Thoracic aorta (tissue), 2 donors: ENCODE measurements at regions not wholly inside any gene's neighbourhood (a gene's known extent, or its start where the extent isn't known, plus 50 kb on each side); places are given as distances from the start of the nearest gene placed in this dataset.

Experiments used
- ATAC-seq: fragments of 150-250 bp; one replicate; pipeline ENCODE4 v1.8.0; 2017; ENCODE audit warnings: low read depth; ENCODE audit not compliant: insufficient number of reproducible peaks, low FRiP score
- DNase-seq: peaks from one replicate; pipeline ENCODE4 v3.0.0-alpha.2; 2020; ENCODE audit warnings: low spot score
- H3K27ac ChIP-seq, 2 donors: fragments of 200-600 bp; sonication (generic); 1 replicate in 1 of 2; 2 replicates in 1 of 2; pipeline ENCODE4 v1.5.1; 2016; ENCODE audit warnings: mild to moderate bottlenecking in 2 of 2, moderate library complexity in 2 of 2
- H3K27me3 ChIP-seq: fragments of 200-600 bp; sonication (generic); replicated peaks from 2 replicates; pipeline ENCODE4 v1.6.0; 2016; ENCODE audit warnings: mild to moderate bottlenecking; ENCODE audit not compliant: insufficient read depth
- H3K36me3 ChIP-seq: fragments of 200-600 bp; sonication (generic); one replicate; pipeline ENCODE4 v1.5.1; 2016
- H3K4me1 ChIP-seq, 2 donors: fragments of 200-600 bp; sonication (generic); 1 replicate in 1 of 2; 2 replicates in 1 of 2; pipeline versions ENCODE4 v1.5.1 to v1.6.0; 2016; ENCODE audit warnings: low read depth in 2 of 2, mild to moderate bottlenecking in 1 of 2; ENCODE audit not compliant: control insufficient read depth in 1 of 2
- H3K4me3 ChIP-seq: fragments of 200-600 bp; sonication (generic); 2 replicates; pipeline ENCODE4 v1.5.1; 2016; ENCODE audit warnings: mild to moderate bottlenecking
- H3K9me3 ChIP-seq: fragments of 200-600 bp; sonication (generic); 2 replicates; pipeline ENCODE4 v1.5.1; 2016
- CTCF ChIP-seq: fragments of 200-600 bp; sonication (generic); IDR thresholded peaks from one replicate; pipeline ENCODE4 v1.5.1; 2019; ENCODE audit warnings: antibody characterized with exemption

GRCh38 chr2:41958251-41958650, 89.6 kb upstream of the PKDCC start:
- Histone ChIP-seq H3K36me3 (no peaks in the 10 kb centered on the region), H3K27ac (no peak overlapping the region), H3K4me1 (peaks cover 13 to 20% of the 10 kb centered on the region in 2 donors), H3K9me3 (no peaks in the 10 kb centered on the region), H3K4me3 (no peak overlapping the region), H3K27me3 (no peaks in the 10 kb centered on the region)
- ATAC-seq (no peak), DNase-seq (no peak)
- no peak for TF ChIP-seq CTCF

- no peaks in the 10 kb centered on the region for H3K9me3 ChIP-seq
- ATAC-seq = no peak
- no peak for TF ChIP-seq CTCF
Measured at GRCh38 chr2:41958775-41959174, 89.0 kb upstream of the PKDCC start.

GRCh38 chr2:41959760-41960159, 88.1 kb upstream of the PKDCC start:
- DNase-seq (no peak), ATAC-seq (no peak)
- H3K9me3 ChIP-seq = no peaks in the 10 kb centered on the region
- no peak for TF ChIP-seq CTCF
- H3K4me3 ChIP-seq = no peak overlapping the region
- no peak overlapping the region for H3K27ac ChIP-seq
- no peaks in the 10 kb centered on the region for H3K27me3 ChIP-seq
- H3K4me1 ChIP-seq = peaks cover 28 to 36% of the 10 kb centered on the region in 2 donors
- H3K36me3 ChIP-seq = no peaks in the 10 kb centered on the region

More at GRCh38 chr2:41958775-41959174, 89.0 kb upstream of the PKDCC start:
- Histone ChIP-seq H3K4me3 (no peak overlapping the region), H3K27me3 (no peaks in the 10 kb centered on the region), H3K27ac (no peak overlapping the region), H3K4me1 (peaks cover 18 to 26% of the 10 kb centered on the region in 2 donors), H3K36me3 (no peaks in the 10 kb centered on the region)
- DNase-seq = no peak

- Histone ChIP-seq H3K27ac (peak overlapping the region; percentile 77 to 88), H3K9me3 (no peaks in the 10 kb centered on the region), H3K36me3 (no peaks in the 10 kb centered on the region), H3K4me1 (peaks cover 46 to 60% of the 10 kb centered on the region in 2 donors), H3K4me3 (no peak overlapping the region), H3K27me3 (no peaks in the 10 kb centered on the region)
- DNase-seq = no peak
- ATAC-seq = no peak
- TF ChIP-seq CTCF = no peak
Measured at GRCh38 chr2:41962922-41963622, 84.7 kb upstream of the PKDCC start.

- Histone ChIP-seq H3K9me3 (no peaks in the 10 kb centered on the region), H3K36me3 (no peaks in the 10 kb centered on the region), H3K4me1 (peaks cover 45 to 58% of the 10 kb centered on the region in 2 donors), H3K4me3 (no peak overlapping the region), H3K27me3 (no peaks in the 10 kb centered on the region), H3K27ac (peak overlapping the region; percentile 77 to 88)
- DNase-seq (no peak), ATAC-seq (no peak)
- no peak for TF ChIP-seq CTCF
Measured at GRCh38 chr2:41963661-41964525, 83.9 kb upstream of the PKDCC start.
